Lower leg skin (tissue), 3 donors: ENCODE measurements at regions not wholly inside any gene's neighbourhood (a gene's known extent, or its start where the extent isn't known, plus 50 kb on each side); places are given as distances from the start of the nearest gene placed in this dataset.

Experiments
- CTCF ChIP-seq, 3 donors: fragments of 450-650 bp; IDR thresholded peaks; one replicate each; pipeline ENCODE4 v1.5.1; 2016; ENCODE audit warnings: antibody characterized with exemption in 3 of 3, mild to moderate bottlenecking in 3 of 3, moderate library complexity in 2 of 3
- POLR2A ChIP-seq, 2 donors: fragments of 450-650 bp; IDR thresholded peaks; one replicate each; pipeline ENCODE4 v1.6.1; 2016 to 2017; ENCODE audit warnings: antibody characterized with exemption in 2 of 2, mild to moderate bottlenecking in 1 of 2, moderate library complexity in 1 of 2

- TF ChIP-seq CTCF (IDR thresholded peaks at IDR 0.05) (no peak), POLR2A (IDR thresholded peaks at IDR 0.05) (no peak)
Observed at GRCh38 chr16:87046235-87046634, 271.0 kb downstream of the C16orf95 start.
